D721Med (cell line): ENCODE measurements at regions not wholly inside any gene's neighbourhood (a gene's known extent, or its start where the extent isn't known, plus 50 kb on each side); places are given as distances from the start of the nearest gene placed in this dataset.

Source experiments
- DNase-seq: peaks from one replicate; pipeline ENCODE4 v3.0.0; 2011; ENCODE audit warnings: low spot score; ENCODE audit not compliant: insufficient read length
- FAIRE-seq: peaks from 2 replicates; lab custom pipeline; 2011; peaks lifted over from hg19 to GRCh38; lab: Jason Lieb, UNC
- CTCF ChIP-seq: IDR thresholded peaks from 2 replicates; pipeline ENCODE4 v1.5.1; 2012; ENCODE audit warnings: mild to moderate bottlenecking, control low read depth; ENCODE audit not compliant: insufficient read depth; ENCODE audit errors: missing control alignments

GRCh38 chr1:88126467-88126866, 557.6 kb upstream of the PKN2 start:
- FAIRE-seq (no peak), DNase-seq (no peak)
- no peak for TF ChIP-seq CTCF

GRCh38 chr1:88133991-88134390, 550.1 kb upstream of the PKN2 start:
- DNase-seq (no peak), FAIRE-seq (no peak)
- no peak for TF ChIP-seq CTCF

- no peak for TF ChIP-seq CTCF
- FAIRE-seq = no peak
These were observed 548.8 kb upstream of the PKN2 start for GRCh38 chr1:88134983-88135921.

GRCh38 chr1:88139633-88140032, 544.4 kb upstream of the PKN2 start:
- no peak for FAIRE-seq
- DNase-seq = no peak
- TF ChIP-seq CTCF = no peak

More at GRCh38 chr1:88134983-88135921, 548.8 kb upstream of the PKN2 start:
- DNase-seq = no peak

- DNase-seq (no peak), FAIRE-seq (no peak)
- TF ChIP-seq CTCF = no peak
These were observed 543.7 kb upstream of the PKN2 start for GRCh38 chr1:88140325-88140724.

- TF ChIP-seq CTCF = no peak
- FAIRE-seq (no peak), DNase-seq (no peak)
These were observed 542.5 kb upstream of the PKN2 start for GRCh38 chr1:88141499-88142074.

GRCh38 chr1:88145752-88146151, 538.3 kb upstream of the PKN2 start:
- FAIRE-seq (no peak), DNase-seq (no peak)
- no peak for TF ChIP-seq CTCF
